DND-41 (cell line): ENCODE measurements at regions not wholly inside any gene's neighbourhood (a gene's known extent, or its start where the extent isn't known, plus 50 kb on each side); places are given as distances from the start of the nearest gene placed in this dataset.

Source experiments
- ATAC-seq: fragments of 200-7000 bp; cut with Tn5 transposase; 3 replicates; pipeline ENCODE4 v1.9.1; 2021; ENCODE audit warnings: low read depth; ENCODE audit not compliant: insufficient read depth
- DNase-seq: peaks from one replicate; pipeline ENCODE4 v3.0.0-alpha.2; 2020
- H2AFZ ChIP-seq: 2 replicates; pipeline ENCODE4 v1.6.0; 2012; ENCODE audit warnings: low read depth, low read length
- H3K27ac ChIP-seq: 2 replicates; pipeline ENCODE4 v1.5.1; 2012; ENCODE audit warnings: low read length, inconsistent platforms
- H3K27me3 ChIP-seq: fragments of 200-600 bp; sonication (generic); 2 replicates; pipeline ENCODE4 v1.6.0; 2012; ENCODE audit warnings: low read length, mild to moderate bottlenecking, inconsistent platforms; ENCODE audit not compliant: insufficient read depth, poor library complexity
- H3K36me3 ChIP-seq: 2 replicates; pipeline ENCODE4 v1.5.1; 2012; ENCODE audit warnings: low read length, inconsistent platforms; ENCODE audit not compliant: insufficient read depth
- H3K4me1 ChIP-seq: 2 replicates; pipeline ENCODE4 v1.5.1; 2012; ENCODE audit warnings: mild to moderate bottlenecking, low read length; ENCODE audit not compliant: insufficient read depth
- H3K4me2 ChIP-seq: 2 replicates; pipeline ENCODE4 v1.6.0; 2012; ENCODE audit warnings: mild to moderate bottlenecking, moderate library complexity, low read length, inconsistent platforms; ENCODE audit not compliant: insufficient read depth
- H3K4me3 ChIP-seq, 2 experiments: fragments of 200-600 bp in 1 of 2; shearing (Covaris generic) in 1 of 2; 2 replicates each; pipeline ENCODE4 v1.5.1; 2012 to 2016; ENCODE audit warnings: inconsistent platforms in 2 of 2, low read length in 2 of 2, mild to moderate bottlenecking in 2 of 2, low read depth in 1 of 2, moderate library complexity in 1 of 2
- H3K79me2 ChIP-seq: 2 replicates; pipeline ENCODE4 v1.6.0; 2012; ENCODE audit warnings: low read length, inconsistent platforms; ENCODE audit not compliant: insufficient read depth
- H3K9ac ChIP-seq: 2 replicates; pipeline ENCODE4 v1.6.0; 2012; ENCODE audit warnings: low read depth, mild to moderate bottlenecking, inconsistent platforms, low read length, moderate library complexity
- H3K9me3 ChIP-seq: 2 replicates; pipeline ENCODE4 v1.5.1; 2012; ENCODE audit warnings: low read length, moderate library complexity, mild to moderate bottlenecking, inconsistent platforms; ENCODE audit not compliant: insufficient read depth, severe bottlenecking
- H4K20me1 ChIP-seq: 2 replicates; pipeline ENCODE4 v1.6.0; 2012; ENCODE audit warnings: low read length; ENCODE audit not compliant: insufficient read depth
- CTCF ChIP-seq: IDR thresholded peaks from 2 replicates; pipeline ENCODE4 v1.5.1; 2012; ENCODE audit warnings: borderline replicate concordance, low read length, moderate library complexity, mild to moderate bottlenecking; ENCODE audit not compliant: poor library complexity, severe bottlenecking; ENCODE audit errors: extremely low read depth
- EZH2 ChIP-seq: IDR thresholded peaks from 3 replicates; pipeline ENCODE4 v1.6.1; 2012; ENCODE audit warnings: borderline replicate concordance, low read depth, mild to moderate bottlenecking, moderate library complexity, low read length, inconsistent platforms; ENCODE audit not compliant: severe bottlenecking

- no peak for DNase-seq
- Histone ChIP-seq H2AFZ (no peak overlapping the region), H3K4me3 (no peak overlapping the region), H3K36me3 (no peaks in the 10 kb centered on the region), H3K27ac (no peak overlapping the region), H3K79me2 (no peaks in the 10 kb centered on the region), H3K4me1 (no peaks in the 10 kb centered on the region), H3K27me3 (peaks cover 12% of the 10 kb centered on the region), H3K9me3 (no peaks in the 10 kb centered on the region), H3K9ac (no peak overlapping the region), H4K20me1 (no peaks in the 10 kb centered on the region), H3K4me2 (no peak overlapping the region)
- TF ChIP-seq EZH2 (no peak), CTCF (no peak)
- ATAC-seq, result no peak
These were observed 89.8 kb upstream of the CES5A start for GRCh38 chr16:55964923-55965475.

- no peaks in the 10 kb centered on the region for H3K36me3 ChIP-seq
- DNase-seq (no peak), ATAC-seq (no peak)
- no peaks in the 10 kb centered on the region for H3K79me2 ChIP-seq
- H3K9ac ChIP-seq, result no peak overlapping the region
- no peak overlapping the region for H2AFZ ChIP-seq
- H3K27ac ChIP-seq, result no peak overlapping the region
- no peak overlapping the region for H3K4me2 ChIP-seq
- no peak overlapping the region for H3K4me3 ChIP-seq
- TF ChIP-seq EZH2, result peak; percentile 26
- no peak for TF ChIP-seq CTCF
- peaks cover 3% of the 10 kb centered on the region for H3K9me3 ChIP-seq
- H4K20me1 ChIP-seq, result no peaks in the 10 kb centered on the region
- H3K27me3 ChIP-seq, result peaks cover 18% of the 10 kb centered on the region
- no peaks in the 10 kb centered on the region for H3K4me1 ChIP-seq
These were observed 80.7 kb upstream of the CES5A start for GRCh38 chr16:55955845-55956244.

GRCh38 chr16:55955424-55955823 lies 80.3 kb upstream of the CES5A start:
- no peak for DNase-seq
- Histone ChIP-seq H4K20me1 (no peaks in the 10 kb centered on the region), H3K27ac (no peak overlapping the region)

More at GRCh38 chr16:55955424-55955823, 80.3 kb upstream of the CES5A start:
- Histone ChIP-seq H3K9ac (no peak overlapping the region), H3K36me3 (no peaks in the 10 kb centered on the region), H3K79me2 (no peaks in the 10 kb centered on the region), H3K9me3 (peaks cover 3% of the 10 kb centered on the region), H3K4me2 (no peak overlapping the region), H3K27me3 (peaks cover 18% of the 10 kb centered on the region), H3K4me3 (no peak overlapping the region), H3K4me1 (no peaks in the 10 kb centered on the region), H2AFZ (no peak overlapping the region)
- TF ChIP-seq CTCF (no peak), EZH2 (no peak)
- no peak for ATAC-seq
